H9 (cell line): ENCODE measurements at regions not wholly inside any gene's neighbourhood (a gene's known extent, or its start where the extent isn't known, plus 50 kb on each side); places are given as distances from the start of the nearest gene placed in this dataset.

Experiments used
- DNase-seq: peaks from one replicate; pipeline ENCODE4 v3.0.0-alpha.2; 2017
- H2AFZ ChIP-seq: one replicate; pipeline ENCODE4 v1.6.1; 2013; ENCODE audit warnings: mild to moderate bottlenecking, low read length, control low read depth, moderate library complexity
- H2AK5ac ChIP-seq: 2 replicates; pipeline ENCODE4 v1.6.1; 2013; ENCODE audit warnings: low read length, control low read depth, mixed read lengths; ENCODE audit not compliant: insufficient read length
- H2BK120ac ChIP-seq: one replicate; pipeline ENCODE4 v1.6.1; 2013; ENCODE audit warnings: low read depth, mild to moderate bottlenecking, low read length, control low read depth, inconsistent platforms; ENCODE audit not compliant: poor library complexity, severe bottlenecking
- H2BK12ac ChIP-seq: 2 replicates; pipeline ENCODE4 v1.6.1; 2013; ENCODE audit warnings: low read length, control low read depth, mixed read lengths, low read depth; ENCODE audit not compliant: insufficient read length
- H2BK15ac ChIP-seq: 2 replicates; pipeline ENCODE4 v1.6.1; 2013; ENCODE audit warnings: low read depth, low read length, control low read depth
- H2BK20ac ChIP-seq: one replicate; pipeline ENCODE4 v1.6.1; 2013; ENCODE audit warnings: low read depth, mild to moderate bottlenecking, low read length, control low read depth, inconsistent platforms; ENCODE audit not compliant: poor library complexity, severe bottlenecking
- H2BK5ac ChIP-seq: 2 replicates; pipeline ENCODE4 v1.6.1; 2013; ENCODE audit warnings: low read length, control low read depth, mixed read lengths; ENCODE audit not compliant: insufficient read length
- H3K14ac ChIP-seq: 2 replicates; pipeline ENCODE4 v1.6.1; 2013; ENCODE audit warnings: low read length, control low read depth; ENCODE audit not compliant: insufficient read depth
- H3K18ac ChIP-seq: 2 replicates; pipeline ENCODE4 v1.6.1; 2013; ENCODE audit warnings: low read depth, mild to moderate bottlenecking, mixed read lengths, low read length, control low read depth; ENCODE audit not compliant: insufficient read length
- H3K23ac ChIP-seq: 2 replicates; pipeline ENCODE4 v1.6.1; 2013; ENCODE audit warnings: low read length, control low read depth, mixed read lengths, low read depth; ENCODE audit not compliant: insufficient read length
- H3K23me2 ChIP-seq: 2 replicates; pipeline ENCODE4 v1.6.1; 2013; ENCODE audit warnings: low read depth, mild to moderate bottlenecking, mixed read lengths, low read length, control low read depth; ENCODE audit not compliant: insufficient read length, poor library complexity, severe bottlenecking
- H3K27ac ChIP-seq: 2 replicates; pipeline ENCODE4 v1.5.1; 2013; ENCODE audit warnings: low read length, control low read depth, mixed read lengths, low read depth; ENCODE audit not compliant: insufficient read length
- H3K27me3 ChIP-seq: 2 replicates; pipeline ENCODE4 v1.6.1; 2013; ENCODE audit warnings: low read length, control low read depth, inconsistent platforms; ENCODE audit not compliant: insufficient read depth
- H3K4ac ChIP-seq: 2 replicates; pipeline ENCODE4 v1.6.1; 2013; ENCODE audit warnings: low read depth, mild to moderate bottlenecking, control low read depth, inconsistent platforms, low read length, moderate library complexity
- H3K4me1 ChIP-seq: 2 replicates; pipeline ENCODE4 v1.6.1; 2013; ENCODE audit warnings: low read length, control low read depth, inconsistent platforms; ENCODE audit not compliant: insufficient read depth
- H3K4me2 ChIP-seq: 2 replicates; pipeline ENCODE4 v1.6.1; 2013; ENCODE audit warnings: low read length, control low read depth, mixed read lengths; ENCODE audit not compliant: insufficient read length, insufficient read depth
- H3K56ac ChIP-seq: 2 replicates; pipeline ENCODE4 v1.6.1; 2013; ENCODE audit warnings: low read depth, mild to moderate bottlenecking, mixed read lengths, low read length, control low read depth; ENCODE audit not compliant: insufficient read length
- H3K79me1 ChIP-seq: 2 replicates; pipeline ENCODE4 v1.6.1; 2013; ENCODE audit warnings: low read depth, mild to moderate bottlenecking, moderate library complexity, low read length, control low read depth, inconsistent platforms; ENCODE audit not compliant: insufficient read depth, poor library complexity, severe bottlenecking
- H3K79me2 ChIP-seq: 2 replicates; pipeline ENCODE4 v1.6.1; 2013; ENCODE audit warnings: low read length, control low read depth, inconsistent platforms; ENCODE audit not compliant: insufficient read depth
- H3K9ac ChIP-seq: 2 replicates; pipeline ENCODE4 v1.6.1; 2013; ENCODE audit warnings: low read length, control low read depth, mixed read lengths; ENCODE audit not compliant: insufficient read length; ENCODE audit errors: extremely low read depth
- H3K9me3 ChIP-seq: one replicate; pipeline ENCODE4 v1.6.1; 2013; ENCODE audit warnings: low read depth, low read length, inconsistent platforms; ENCODE audit not compliant: control insufficient read depth
- H3T11ph ChIP-seq: one replicate; pipeline ENCODE4 v1.6.1; 2013; ENCODE audit warnings: mild to moderate bottlenecking, low read length, control low read depth, inconsistent platforms
- H4K20me1 ChIP-seq: one replicate; pipeline ENCODE4 v1.6.1; 2013; ENCODE audit not compliant: control insufficient read depth, insufficient read length, insufficient read depth
- H4K5ac ChIP-seq: 2 replicates; pipeline ENCODE4 v1.6.1; 2013; ENCODE audit warnings: low read depth, mild to moderate bottlenecking, mixed read lengths, low read length, control low read depth; ENCODE audit not compliant: insufficient read length
- H4K8ac ChIP-seq: replicated peaks from 2 replicates; pipeline ENCODE4 v1.6.1; 2013; ENCODE audit warnings: low read length, control low read depth, mixed read lengths, low read depth; ENCODE audit not compliant: insufficient read length
- H4K91ac ChIP-seq: 2 replicates; pipeline ENCODE4 v1.6.1; 2013; ENCODE audit warnings: low read depth, mild to moderate bottlenecking, moderate library complexity, mixed read lengths, low read length, control low read depth; ENCODE audit not compliant: insufficient read length
- H3K27ac Mint-ChIP-seq, 3 experiments: 2 replicates in 2 of 3; 3 replicates in 1 of 3; pipeline ENCODE4 v1.8.0; 2020 to 2021; ENCODE audit warnings: mixed read lengths in 3 of 3, mild to moderate bottlenecking in 1 of 3, moderate library complexity in 1 of 3
- H3K27me3 Mint-ChIP-seq: 2 replicates; pipeline ENCODE4 v1.8.0; 2021; ENCODE audit warnings: low read depth, mild to moderate bottlenecking, moderate library complexity, mixed read lengths
- H3K36me3 Mint-ChIP-seq, 3 experiments: 2 replicates in 2 of 3; 3 replicates in 1 of 3; pipeline ENCODE4 v1.8.0; 2020 to 2021; ENCODE audit warnings: low read depth in 3 of 3, mixed read lengths in 3 of 3; ENCODE audit not compliant: insufficient read depth in 1 of 3
- H3K4me1 Mint-ChIP-seq, 2 experiments: 2 replicates each; pipeline ENCODE4 v1.8.0; 2020; ENCODE audit warnings: mixed read lengths in 2 of 2
- H3K4me3 Mint-ChIP-seq, 2 experiments: 2 replicates in 1 of 2; 3 replicates in 1 of 2; pipeline ENCODE4 v1.8.0; 2020 to 2021; ENCODE audit warnings: mild to moderate bottlenecking in 2 of 2, mixed read lengths in 2 of 2, moderate library complexity in 1 of 2
- H3K9me3 Mint-ChIP-seq, 2 experiments: 2 replicates in 1 of 2; 3 replicates in 1 of 2; pipeline ENCODE4 v1.8.0; 2020; ENCODE audit warnings: mild to moderate bottlenecking in 2 of 2, mixed read lengths in 2 of 2, moderate library complexity in 1 of 2
- WGBS: extraction: QIAGEN DNeasy Blood & Tissue Kit; methylation state at CpG from one replicate; pipeline ENCODE4 v1.1.7; 2013; ENCODE audit warnings: missing lambda C conversion rate, low lambda C conversion rate, mixed read lengths; ENCODE audit not compliant: insufficient read length; ENCODE audit errors: extremely low coverage; 5-methylcytosine and 5-hydroxymethylcytosine counted together
- TF ChIP-seq, protein P1 (sequence below): fragments of 200-600 bp; sonication (generic); conservative IDR thresholded peaks from 3 replicates; pipeline ENCODE4 v1.8.0; 2021; ENCODE audit warnings: antibody characterized with exemption, mild to moderate bottlenecking

- Mint-ChIP-seq H3K27me3 (peaks cover 25% of the 10 kb centered on the region), H3K27ac (no peak overlapping the region), H3K4me3 (no peak overlapping the region), H3K4me1 (peaks cover 47 to 52% of the 10 kb centered on the region in 2 experiments), H3K36me3 (peaks cover 0 to 15% (median 2%) of the 10 kb centered on the region in 3 experiments; a peak in 4 of 7 replicates), H3K9me3 (peaks cover 10 to 13% of the 10 kb centered on the region in 2 experiments)
- TF ChIP-seq, protein P1, sequence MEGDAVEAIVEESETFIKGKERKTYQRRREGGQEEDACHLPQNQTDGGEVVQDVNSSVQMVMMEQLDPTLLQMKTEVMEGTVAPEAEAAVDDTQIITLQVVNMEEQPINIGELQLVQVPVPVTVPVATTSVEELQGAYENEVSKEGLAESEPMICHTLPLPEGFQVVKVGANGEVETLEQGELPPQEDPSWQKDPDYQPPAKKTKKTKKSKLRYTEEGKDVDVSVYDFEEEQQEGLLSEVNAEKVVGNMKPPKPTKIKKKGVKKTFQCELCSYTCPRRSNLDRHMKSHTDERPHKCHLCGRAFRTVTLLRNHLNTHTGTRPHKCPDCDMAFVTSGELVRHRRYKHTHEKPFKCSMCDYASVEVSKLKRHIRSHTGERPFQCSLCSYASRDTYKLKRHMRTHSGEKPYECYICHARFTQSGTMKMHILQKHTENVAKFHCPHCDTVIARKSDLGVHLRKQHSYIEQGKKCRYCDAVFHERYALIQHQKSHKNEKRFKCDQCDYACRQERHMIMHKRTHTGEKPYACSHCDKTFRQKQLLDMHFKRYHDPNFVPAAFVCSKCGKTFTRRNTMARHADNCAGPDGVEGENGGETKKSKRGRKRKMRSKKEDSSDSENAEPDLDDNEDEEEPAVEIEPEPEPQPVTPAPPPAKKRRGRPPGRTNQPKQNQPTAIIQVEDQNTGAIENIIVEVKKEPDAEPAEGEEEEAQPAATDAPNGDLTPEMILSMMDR: no peak
- WGBS: no CpG with 5 or more reads among the region's 2 CpGs
- H3K23me2 ChIP-seq: no peaks in the 10 kb centered on the region
- no peaks in the 10 kb centered on the region for H3K27me3 ChIP-seq
- H3K4ac ChIP-seq: no peak overlapping the region
- H4K20me1 ChIP-seq: no peaks in the 10 kb centered on the region
- no peak overlapping the region for H2BK5ac ChIP-seq
- H3K4me2 ChIP-seq: no peak overlapping the region
- no peak overlapping the region for H2BK12ac ChIP-seq
- no peak overlapping the region for H3K18ac ChIP-seq
- H3T11ph ChIP-seq: no peak overlapping the region
- no peak overlapping the region for H2BK20ac ChIP-seq
- no peak overlapping the region for H4K8ac ChIP-seq
- H2BK15ac ChIP-seq: no peak overlapping the region
- peaks cover 12% of the 10 kb centered on the region; the same call in 1 of the 2 replicates for H3K4me1 ChIP-seq
- no peak overlapping the region for H4K91ac ChIP-seq
- H4K5ac ChIP-seq: no peak overlapping the region
- no peak overlapping the region for H3K9ac ChIP-seq
- no peak overlapping the region for H3K23ac ChIP-seq
- no peaks in the 10 kb centered on the region for H3K9me3 ChIP-seq
- no peak for DNase-seq
- H3K79me2 ChIP-seq: no peaks in the 10 kb centered on the region
- no peak overlapping the region for H3K27ac ChIP-seq
- no peak overlapping the region for H3K14ac ChIP-seq
- no peak overlapping the region for H2AK5ac ChIP-seq
- H2AFZ ChIP-seq: no peak overlapping the region
- H3K79me1 ChIP-seq: no peaks in the 10 kb centered on the region
- H2BK120ac ChIP-seq: no peak overlapping the region
- no peak overlapping the region for H3K56ac ChIP-seq
Measured at GRCh38 chr1:204001166-204001901, 71.6 kb upstream of the SOX13 start.
